Endothelial cell of umbilical vein (primary cell): ENCODE measurements at regions not wholly inside any gene's neighbourhood (a gene's known extent, or its start where the extent isn't known, plus 50 kb on each side); places are given as distances from the start of the nearest gene placed in this dataset.

ENCODE experiments used
- CTCF ChIP-seq, 2 donors: IDR thresholded peaks; 1 replicate in 1 of 2; 2 replicates in 1 of 2; pipeline ENCODE4 v1.5.1; 2011; ENCODE audit warnings: low read length in 2 of 2, mild to moderate bottlenecking in 2 of 2, moderate library complexity in 2 of 2, control low read depth in 1 of 2, inconsistent platforms in 1 of 2, low read depth in 1 of 2; ENCODE audit not compliant: insufficient read depth in 1 of 2; ENCODE audit errors: extremely low read depth in 1 of 2
- EZH2 ChIP-seq: IDR thresholded peaks from 2 replicates; pipeline ENCODE4 v1.6.1; 2012; ENCODE audit warnings: borderline replicate concordance, low read depth, mild to moderate bottlenecking, moderate library complexity, low read length, inconsistent platforms; ENCODE audit not compliant: severe bottlenecking
- FOS ChIP-seq: IDR thresholded peaks from 2 replicates; pipeline ENCODE4 v1.6.1; 2011; ENCODE audit warnings: mild to moderate bottlenecking, low read length, moderate library complexity, borderline replicate concordance; ENCODE audit not compliant: insufficient read depth
- JUN ChIP-seq: IDR thresholded peaks from 2 replicates; pipeline ENCODE4 v1.6.1; 2011; ENCODE audit warnings: borderline replicate concordance, low read depth; ENCODE audit not compliant: insufficient read length, insufficient read depth
- MAX ChIP-seq: IDR thresholded peaks from 2 replicates; pipeline ENCODE4 v1.6.1; 2011; ENCODE audit not compliant: insufficient read depth, insufficient read length
- MYC ChIP-seq: IDR thresholded peaks from one replicate; pipeline ENCODE4 v1.6.1; 2011; ENCODE audit warnings: mild to moderate bottlenecking, low read depth, low read length
- POLR2A ChIP-seq: IDR thresholded peaks from 2 replicates; pipeline ENCODE4 v1.6.1; 2012; ENCODE audit warnings: low read depth, mild to moderate bottlenecking, control low read depth, low read length
- POLR2AphosphoS5 ChIP-seq: IDR thresholded peaks from 2 replicates; pipeline ENCODE4 v1.6.1; 2012; ENCODE audit warnings: low read depth, mild to moderate bottlenecking, control low read depth, low read length, moderate library complexity; ENCODE audit not compliant: insufficient read depth

DNA sequence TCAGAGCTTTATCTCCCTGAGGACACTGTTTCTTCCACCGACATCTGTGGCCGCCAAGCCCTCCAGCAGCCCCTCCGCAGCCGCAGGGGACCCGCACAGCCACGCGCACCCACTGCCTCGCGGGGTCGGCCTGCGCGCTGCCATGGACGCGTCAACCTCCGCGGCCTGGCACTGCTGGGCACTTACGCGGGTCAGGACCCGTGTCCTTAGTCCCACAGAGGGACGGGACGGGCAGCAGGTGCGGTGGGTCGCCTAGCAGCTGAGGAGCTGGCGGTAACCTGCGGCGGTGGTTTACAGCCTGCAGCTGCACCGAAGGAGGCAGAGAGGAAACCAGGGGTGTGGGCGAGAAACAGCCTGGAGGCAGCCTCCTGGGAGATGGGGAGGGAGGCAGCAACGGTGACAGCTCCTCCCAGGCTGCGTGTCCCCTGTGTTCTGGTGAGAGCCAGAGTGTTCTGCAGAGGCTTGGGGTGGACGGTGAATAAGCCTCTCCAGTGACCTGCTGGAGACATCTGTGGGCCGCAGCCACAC is 61.3 kb downstream of the SEC61G start:
- TF ChIP-seq CTCF (IDR thresholded peaks at IDR 0.05; ENCODE audit: extremely low read depth in 1 of 2, insufficient read depth in 1 of 2, low read depth in 1 of 2, low read length in 2 of 2): no peak
- no peak for TF ChIP-seq POLR2A
- no peak for TF ChIP-seq POLR2AphosphoS5
- TF ChIP-seq JUN: no peak
- TF ChIP-seq MYC: no peak
- TF ChIP-seq MAX: no peak
- no peak for TF ChIP-seq EZH2
- TF ChIP-seq FOS: no peak
